ENCODE measurements at regions not wholly inside any gene's neighbourhood (a gene's known extent, or its start where the extent isn't known, plus 50 kb on each side); places are given as distances from the start of the nearest gene placed in this dataset.

GRCh38 chr5:68071736-68072135 lies 143.8 kb upstream of the PIK3R1 start:
- no peak for ATAC-seq
- no peak for TF ChIP-seq PPARA (CRISPR knock-in tag; IDR thresholded peaks at IDR 0.05; ENCODE audit: borderline replicate concordance)
- TF ChIP-seq BACH2 (CRISPR knock-in tag; IDR thresholded peaks at IDR 0.05; ENCODE audit: borderline replicate concordance), result no peak
- TF ChIP-seq ZFP30 (CRISPR knock-in tag; IDR thresholded peaks at IDR 0.05), result no peak
- TF ChIP-seq PATZ1 (CRISPR knock-in tag; IDR thresholded peaks at IDR 0.05; ENCODE audit: borderline replicate concordance), result no peak
- TF ChIP-seq ZFP3 (CRISPR knock-in tag; IDR thresholded peaks at IDR 0.05), result no peak
- TF ChIP-seq OSR1 (CRISPR knock-in tag; IDR thresholded peaks at IDR 0.05), result no peak
- TF ChIP-seq ZNF70 (CRISPR knock-in tag; IDR thresholded peaks at IDR 0.05), result no peak
- no peak for TF ChIP-seq TCF4 (CRISPR knock-in tag; IDR thresholded peaks at IDR 0.05; ENCODE audit: borderline replicate concordance)
- no peak for TF ChIP-seq ZNF8 (CRISPR knock-in tag; IDR thresholded peaks at IDR 0.05)
- no peak for TF ChIP-seq TSHZ2 (CRISPR knock-in tag; IDR thresholded peaks at IDR 0.05)
- no peak for TF ChIP-seq ISL1 (CRISPR knock-in tag; IDR thresholded peaks at IDR 0.05)
- TF ChIP-seq GLIS3 (CRISPR knock-in tag; IDR thresholded peaks at IDR 0.05), result no peak
- no peak for TF ChIP-seq ARNTL (CRISPR knock-in tag; IDR thresholded peaks at IDR 0.05; ENCODE audit: borderline replicate concordance, low read depth)
- TF ChIP-seq ZNF565 (CRISPR knock-in tag; conservative IDR thresholded peaks at IDR 0.05; ENCODE audit: low read depth), result no peak

GRCh38 chr5:68071282-68071632 lies 144.3 kb upstream of the PIK3R1 start:
- no peak for TF ChIP-seq ZFP30 (CRISPR knock-in tag; IDR thresholded peaks at IDR 0.05)
- TF ChIP-seq ZNF565 (CRISPR knock-in tag; conservative IDR thresholded peaks at IDR 0.05; ENCODE audit: low read depth), result no peak
- no peak for TF ChIP-seq ARNTL (CRISPR knock-in tag; IDR thresholded peaks at IDR 0.05; ENCODE audit: borderline replicate concordance, low read depth)
- TF ChIP-seq ISL1 (CRISPR knock-in tag; IDR thresholded peaks at IDR 0.05), result no peak
- no peak for TF ChIP-seq ESRRG (CRISPR knock-in tag; IDR thresholded peaks at IDR 0.05)
- no peak for TF ChIP-seq CSDC2 (CRISPR knock-in tag; IDR thresholded peaks at IDR 0.05)
- TF ChIP-seq BACH2 (CRISPR knock-in tag; IDR thresholded peaks at IDR 0.05; ENCODE audit: borderline replicate concordance), result no peak
- TF ChIP-seq ZFP3 (CRISPR knock-in tag; IDR thresholded peaks at IDR 0.05), result no peak
- TF ChIP-seq TCF4 (CRISPR knock-in tag; IDR thresholded peaks at IDR 0.05; ENCODE audit: borderline replicate concordance), result no peak
- TF ChIP-seq TOX (CRISPR knock-in tag; IDR thresholded peaks at IDR 0.05; ENCODE audit: borderline replicate concordance), result no peak
- no peak for TF ChIP-seq POU6F1 (CRISPR knock-in tag; IDR thresholded peaks at IDR 0.05; ENCODE audit: borderline replicate concordance, low read depth)
- TF ChIP-seq ZNF8 (CRISPR knock-in tag; IDR thresholded peaks at IDR 0.05), result no peak
- TF ChIP-seq SNAI2 (CRISPR knock-in tag; IDR thresholded peaks at IDR 0.05), result no peak
- TF ChIP-seq ZNF70 (CRISPR knock-in tag; IDR thresholded peaks at IDR 0.05), result no peak
- ATAC-seq, result peak; percentile 19; the same call in 1 of the 3 replicates

GRCh38 chr5:68070591-68071281 lies 144.8 kb upstream of the PIK3R1 start:
- TF ChIP-seq ZC3H10 (CRISPR knock-in tag; IDR thresholded peaks at IDR 0.05) (no peak), OSR1 (CRISPR knock-in tag; IDR thresholded peaks at IDR 0.05) (no peak), PPARA (CRISPR knock-in tag; IDR thresholded peaks at IDR 0.05; ENCODE audit: borderline replicate concordance) (no peak), PATZ1 (CRISPR knock-in tag; IDR thresholded peaks at IDR 0.05; ENCODE audit: borderline replicate concordance) (no peak), ZFP3 (CRISPR knock-in tag; IDR thresholded peaks at IDR 0.05) (no peak)
- ATAC-seq, result no peak

All from SK-N-SH treated with all-trans-retinoic acid at 6 μM for 48 hours (cell line).